DND-41 (cell line): ENCODE measurements at regions not wholly inside any gene's neighbourhood (a gene's known extent, or its start where the extent isn't known, plus 50 kb on each side); places are given as distances from the start of the nearest gene placed in this dataset.

Experiments used
- CTCF ChIP-seq: IDR thresholded peaks from 2 replicates; pipeline ENCODE4 v1.5.1; 2012; ENCODE audit warnings: borderline replicate concordance, low read length, moderate library complexity, mild to moderate bottlenecking; ENCODE audit not compliant: poor library complexity, severe bottlenecking; ENCODE audit errors: extremely low read depth
- EZH2 ChIP-seq: IDR thresholded peaks from 3 replicates; pipeline ENCODE4 v1.6.1; 2012; ENCODE audit warnings: borderline replicate concordance, low read depth, mild to moderate bottlenecking, moderate library complexity, low read length, inconsistent platforms; ENCODE audit not compliant: severe bottlenecking

GRCh38 chr13:76825430-76825829, 60.8 kb downstream of the KCTD12 start:
- TF ChIP-seq CTCF (no peak), EZH2 (no peak)
